Keratinocyte (primary cell): ENCODE measurements at regions not wholly inside any gene's neighbourhood (a gene's known extent, or its start where the extent isn't known, plus 50 kb on each side); places are given as distances from the start of the nearest gene placed in this dataset.

ENCODE experiments used
- EZH2 ChIP-seq: IDR thresholded peaks from one replicate; pipeline ENCODE4 v1.6.1; 2012; ENCODE audit warnings: inconsistent platforms, mild to moderate bottlenecking, low read length, moderate library complexity
- TF ChIP-seq, protein P1 (sequence below), 3 experiments: IDR thresholded peaks in 1 of 3; conservative IDR thresholded peaks in 1 of 3; optimal IDR thresholded peaks in 1 of 3; 2 replicates in 2 of 3; 3 replicates in 1 of 3; pipeline versions ENCODE3 to v1.5.1; 2011; ENCODE audit warnings: low read length in 3 of 3, mild to moderate bottlenecking in 3 of 3, moderate library complexity in 2 of 3, control low read depth in 1 of 3, inconsistent platforms in 1 of 3; ENCODE audit not compliant: insufficient read depth in 2 of 3; ENCODE audit errors: extremely low read depth in 1 of 3

DNA sequence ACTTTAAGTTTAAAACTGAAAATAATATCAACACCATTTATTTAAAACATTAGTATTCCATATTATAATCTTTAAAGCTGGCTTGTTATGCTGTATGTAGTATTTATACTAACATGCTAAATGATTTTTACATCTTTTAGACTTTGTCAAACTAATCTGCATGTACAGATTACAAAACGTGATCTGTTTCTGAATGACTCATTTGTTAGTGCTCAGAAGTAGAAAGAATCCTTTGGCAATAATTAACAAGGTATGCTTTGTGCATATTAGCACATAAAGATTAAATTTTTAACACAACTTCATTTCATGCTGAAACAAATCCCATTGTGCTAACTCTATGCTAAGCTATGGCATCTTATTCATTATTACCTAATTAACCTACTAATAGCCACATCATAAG is 242.4 kb downstream of the BARHL2 start:
- TF ChIP-seq EZH2 = no peak
- TF ChIP-seq, protein P1, sequence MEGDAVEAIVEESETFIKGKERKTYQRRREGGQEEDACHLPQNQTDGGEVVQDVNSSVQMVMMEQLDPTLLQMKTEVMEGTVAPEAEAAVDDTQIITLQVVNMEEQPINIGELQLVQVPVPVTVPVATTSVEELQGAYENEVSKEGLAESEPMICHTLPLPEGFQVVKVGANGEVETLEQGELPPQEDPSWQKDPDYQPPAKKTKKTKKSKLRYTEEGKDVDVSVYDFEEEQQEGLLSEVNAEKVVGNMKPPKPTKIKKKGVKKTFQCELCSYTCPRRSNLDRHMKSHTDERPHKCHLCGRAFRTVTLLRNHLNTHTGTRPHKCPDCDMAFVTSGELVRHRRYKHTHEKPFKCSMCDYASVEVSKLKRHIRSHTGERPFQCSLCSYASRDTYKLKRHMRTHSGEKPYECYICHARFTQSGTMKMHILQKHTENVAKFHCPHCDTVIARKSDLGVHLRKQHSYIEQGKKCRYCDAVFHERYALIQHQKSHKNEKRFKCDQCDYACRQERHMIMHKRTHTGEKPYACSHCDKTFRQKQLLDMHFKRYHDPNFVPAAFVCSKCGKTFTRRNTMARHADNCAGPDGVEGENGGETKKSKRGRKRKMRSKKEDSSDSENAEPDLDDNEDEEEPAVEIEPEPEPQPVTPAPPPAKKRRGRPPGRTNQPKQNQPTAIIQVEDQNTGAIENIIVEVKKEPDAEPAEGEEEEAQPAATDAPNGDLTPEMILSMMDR (optimal IDR thresholded peaks at IDR 0.05 in 1 of 3, IDR thresholded peaks at IDR 0.05 in 1 of 3, conservative IDR thresholded peaks at IDR 0.05 in 1 of 3; ENCODE audit: extremely low read depth in 1 of 3, insufficient read depth in 2 of 3, low read length in 3 of 3) = no peak
